OCI-LY3 (cell line): ENCODE measurements at regions not wholly inside any gene's neighbourhood (a gene's known extent, or its start where the extent isn't known, plus 50 kb on each side); places are given as distances from the start of the nearest gene placed in this dataset.
A peak's percentile ranks its signal among the peaks of the same experiment; 100 is the strongest.

ENCODE experiments used
- H2AFZ ChIP-seq: fragments of 200-600, 300-600 bp; shearing (Covaris generic); 2 replicates; pipeline ENCODE4 v1.6.0; 2014; ENCODE audit warnings: antibody characterized with exemption, low read depth, low read length
- H3K27ac ChIP-seq: fragments of 200-600, 300-600 bp; sonication (generic); 2 replicates; pipeline ENCODE4 v1.5.1; 2014; ENCODE audit warnings: mild to moderate bottlenecking, low read length, moderate library complexity, mixed read lengths
- H3K27me3 ChIP-seq: fragments of 200-600, 300-600 bp; sonication (generic); 2 replicates; pipeline ENCODE4 v1.6.1; 2014; ENCODE audit warnings: low read depth, low read length, mixed read lengths
- H3K36me3 ChIP-seq: fragments of 200-600, 300-600 bp; sonication (generic); replicated peaks from 2 replicates; pipeline ENCODE3; 2014; ENCODE audit warnings: low read depth, low read length, mixed read lengths
- H3K4me1 ChIP-seq: fragments of 300-600, 200-600 bp; sonication (generic); 2 replicates; pipeline ENCODE4 v1.6.1; 2014; ENCODE audit warnings: low read length, mixed read lengths
- H3K4me2 ChIP-seq: fragments of 200-600, 300-600 bp; sonication (generic); 2 replicates; pipeline ENCODE4 v1.6.1; 2014; ENCODE audit warnings: low read length, mixed read lengths
- H3K4me3 ChIP-seq: fragments of 300-600, 200-600 bp; sonication (generic); 2 replicates; pipeline ENCODE4 v1.5.1; 2014; ENCODE audit warnings: antibody characterized with exemption, mild to moderate bottlenecking, low read length, moderate library complexity
- H3K79me2 ChIP-seq: fragments of 300-600, 200-600 bp; shearing (Covaris generic); 2 replicates; pipeline ENCODE4 v1.6.1; 2014; ENCODE audit warnings: mild to moderate bottlenecking, low read length, mixed read lengths
- H3K9ac ChIP-seq: fragments of 300-600, 200-600 bp; shearing (Covaris generic); 2 replicates; pipeline ENCODE4 v1.6.0; 2014; ENCODE audit warnings: mild to moderate bottlenecking, low read length, moderate library complexity
- H3K9me3 ChIP-seq: fragments of 200-600, 300-600 bp; shearing (Covaris generic); 2 replicates; pipeline ENCODE4 v1.6.1; 2014; ENCODE audit warnings: low read length, mixed read lengths; ENCODE audit not compliant: insufficient read depth
- H4K20me1 ChIP-seq: fragments of 200-600, 300-600 bp; sonication (generic); 2 replicates; pipeline ENCODE4 v1.6.1; 2016; ENCODE audit warnings: low read length, mixed read lengths; ENCODE audit not compliant: insufficient read depth
- EZH2phosphoT487 ChIP-seq: fragments of 200-600 bp; shearing (Covaris generic); IDR thresholded peaks from 2 replicates; pipeline ENCODE4 v1.6.1; 2018; ENCODE audit warnings: antibody characterized with exemption, mixed run types, low read depth
- TF ChIP-seq, protein P1 (sequence below): fragments of 200-600, 300-600 bp; sonication (generic); IDR thresholded peaks from 2 replicates; pipeline ENCODE4 v1.5.1; 2014; ENCODE audit warnings: antibody characterized with exemption, low read length, low read depth

GRCh38 chr10:9195385-9195784 lies 1140.9 kb downstream of the GATA3 start:
- H2AFZ ChIP-seq: no peak overlapping the region
- no peak overlapping the region for H3K4me2 ChIP-seq
- TF ChIP-seq, protein P1, sequence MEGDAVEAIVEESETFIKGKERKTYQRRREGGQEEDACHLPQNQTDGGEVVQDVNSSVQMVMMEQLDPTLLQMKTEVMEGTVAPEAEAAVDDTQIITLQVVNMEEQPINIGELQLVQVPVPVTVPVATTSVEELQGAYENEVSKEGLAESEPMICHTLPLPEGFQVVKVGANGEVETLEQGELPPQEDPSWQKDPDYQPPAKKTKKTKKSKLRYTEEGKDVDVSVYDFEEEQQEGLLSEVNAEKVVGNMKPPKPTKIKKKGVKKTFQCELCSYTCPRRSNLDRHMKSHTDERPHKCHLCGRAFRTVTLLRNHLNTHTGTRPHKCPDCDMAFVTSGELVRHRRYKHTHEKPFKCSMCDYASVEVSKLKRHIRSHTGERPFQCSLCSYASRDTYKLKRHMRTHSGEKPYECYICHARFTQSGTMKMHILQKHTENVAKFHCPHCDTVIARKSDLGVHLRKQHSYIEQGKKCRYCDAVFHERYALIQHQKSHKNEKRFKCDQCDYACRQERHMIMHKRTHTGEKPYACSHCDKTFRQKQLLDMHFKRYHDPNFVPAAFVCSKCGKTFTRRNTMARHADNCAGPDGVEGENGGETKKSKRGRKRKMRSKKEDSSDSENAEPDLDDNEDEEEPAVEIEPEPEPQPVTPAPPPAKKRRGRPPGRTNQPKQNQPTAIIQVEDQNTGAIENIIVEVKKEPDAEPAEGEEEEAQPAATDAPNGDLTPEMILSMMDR: no peak
- no peak for TF ChIP-seq EZH2phosphoT487
- H3K27ac ChIP-seq: no peak overlapping the region
- H3K9ac ChIP-seq: no peak overlapping the region
- H3K4me3 ChIP-seq: no peak overlapping the region
- no peaks in the 10 kb centered on the region for H3K79me2 ChIP-seq
- H3K36me3 ChIP-seq: no peaks in the 10 kb centered on the region
- H3K9me3 ChIP-seq: no peaks in the 10 kb centered on the region
- H3K4me1 ChIP-seq: no peaks in the 10 kb centered on the region
- no peaks in the 10 kb centered on the region for H3K27me3 ChIP-seq
- H4K20me1 ChIP-seq: no peaks in the 10 kb centered on the region

DNA sequence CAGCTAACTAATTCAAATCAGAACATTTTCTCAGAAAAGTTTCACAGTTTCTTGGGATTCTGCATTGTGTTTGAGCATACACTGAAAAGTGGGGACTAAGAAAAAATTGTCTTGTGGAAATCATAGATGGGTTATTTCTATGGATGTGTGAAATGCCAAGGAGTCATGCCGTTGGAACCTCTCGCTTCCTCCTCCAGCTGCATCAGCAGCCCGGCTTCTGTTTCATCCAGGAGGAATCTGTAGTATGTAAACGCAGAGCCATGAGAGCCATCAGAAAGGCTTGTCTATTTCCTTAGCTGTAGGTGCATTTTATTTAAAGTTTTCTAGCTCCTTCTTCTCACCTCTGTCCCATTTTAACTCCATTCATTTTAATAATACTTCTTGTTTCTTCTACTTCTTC lies 1144.1 kb downstream of the GATA3 start:
- no peak overlapping the region for H3K27ac ChIP-seq
- H3K36me3 ChIP-seq: no peaks in the 10 kb centered on the region
- no peak overlapping the region for H3K4me3 ChIP-seq
- H3K4me2 ChIP-seq: no peak overlapping the region
- H3K4me1 ChIP-seq: no peaks in the 10 kb centered on the region
- H2AFZ ChIP-seq: no peak overlapping the region
- no peaks in the 10 kb centered on the region for H3K79me2 ChIP-seq
- H4K20me1 ChIP-seq: no peaks in the 10 kb centered on the region
- H3K9ac ChIP-seq: no peak overlapping the region
- no peaks in the 10 kb centered on the region for H3K27me3 ChIP-seq
- TF ChIP-seq, protein P1: no peak
- no peak for TF ChIP-seq EZH2phosphoT487
- H3K9me3 ChIP-seq: no peaks in the 10 kb centered on the region

DNA sequence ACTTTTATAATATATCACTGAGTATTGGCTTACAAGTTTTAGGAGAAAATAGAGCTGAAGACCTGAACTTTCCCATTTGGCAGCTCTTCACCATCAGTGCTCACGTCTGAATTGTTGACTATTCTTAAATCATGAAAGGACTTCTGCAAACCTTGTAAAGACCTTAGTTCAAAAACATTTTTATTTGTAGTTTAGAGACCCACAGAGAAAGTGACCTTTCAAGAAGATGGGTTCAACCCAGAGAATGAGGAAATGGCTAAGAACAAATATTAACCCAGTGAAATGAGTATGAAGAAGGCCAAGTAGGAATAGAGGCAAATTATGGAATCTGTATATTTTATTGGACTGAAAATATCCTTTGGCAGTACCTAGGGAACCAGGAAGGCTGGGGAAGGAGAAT lies 1151.1 kb downstream of the GATA3 start:
- H4K20me1 ChIP-seq: no peaks in the 10 kb centered on the region
- H3K27ac ChIP-seq: no peak overlapping the region
- no peak overlapping the region for H3K9ac ChIP-seq
- H3K9me3 ChIP-seq: no peaks in the 10 kb centered on the region
- H3K4me2 ChIP-seq: no peak overlapping the region
- no peaks in the 10 kb centered on the region for H3K4me1 ChIP-seq
- H3K27me3 ChIP-seq: no peaks in the 10 kb centered on the region
- H2AFZ ChIP-seq: no peak overlapping the region
- TF ChIP-seq, protein P1: no peak
- TF ChIP-seq EZH2phosphoT487: no peak
- H3K36me3 ChIP-seq: no peaks in the 10 kb centered on the region
- no peaks in the 10 kb centered on the region for H3K79me2 ChIP-seq
- no peak overlapping the region for H3K4me3 ChIP-seq

GRCh38 chr10:9209105-9209798 lies 1154.8 kb downstream of the GATA3 start:
- Histone ChIP-seq H3K9me3 (no peaks in the 10 kb centered on the region), H3K36me3 (no peaks in the 10 kb centered on the region), H3K27ac (no peak overlapping the region), H3K4me1 (no peaks in the 10 kb centered on the region), H3K4me2 (peak overlapping the region; percentile 37; the same call in 1 of the 2 replicates), H3K79me2 (no peaks in the 10 kb centered on the region), H4K20me1 (no peaks in the 10 kb centered on the region), H3K4me3 (no peak overlapping the region), H3K9ac (no peak overlapping the region), H3K27me3 (no peaks in the 10 kb centered on the region), H2AFZ (no peak overlapping the region)
- TF ChIP-seq EZH2phosphoT487: no peak
- TF ChIP-seq, protein P1: peak; percentile 65
